Natural killer cell (primary cell): ENCODE measurements at regions not wholly inside any gene's neighbourhood (a gene's known extent, or its start where the extent isn't known, plus 50 kb on each side); places are given as distances from the start of the nearest gene placed in this dataset.

Source experiments
- ATAC-seq, 3 donors: fragments of 150-1000 bp in 2 of 3; fragments of 200-7000 bp in 1 of 3; cut with Tn5 transposase; 1 replicate in 1 of 3; 2 replicates in 2 of 3; pipeline ENCODE4 v1.10.0; 2021; ENCODE audit warnings: mild to moderate bottlenecking in 2 of 3, moderate library complexity in 2 of 3
- DNase-seq, 2 donors: peaks; one replicate each; pipeline versions ENCODE4 v3.0.0 to v3.0.0-alpha.2; 2013 to 2021; ENCODE audit warnings: mixed read lengths in 1 of 2
- H3K27ac ChIP-seq: one replicate; pipeline ENCODE4 v1.5.1; 2013; ENCODE audit warnings: mild to moderate bottlenecking, low read length
- H3K27me3 ChIP-seq: one replicate; pipeline ENCODE4 v1.6.1; 2013; ENCODE audit warnings: low read length; ENCODE audit not compliant: control insufficient read depth, insufficient read depth
- H3K36me3 ChIP-seq: one replicate; pipeline ENCODE4 v1.6.1; 2013; ENCODE audit warnings: low read length; ENCODE audit not compliant: control insufficient read depth, insufficient read depth
- H3K4me1 ChIP-seq: one replicate; pipeline ENCODE4 v1.6.1; 2013; ENCODE audit warnings: low read length; ENCODE audit not compliant: control insufficient read depth, insufficient read depth
- H3K4me3 ChIP-seq: one replicate; pipeline ENCODE4 v1.5.1; 2013; ENCODE audit warnings: low read length
- H3K9me3 ChIP-seq: one replicate; pipeline ENCODE4 v1.6.1; 2013; ENCODE audit warnings: low read length; ENCODE audit not compliant: control insufficient read depth, insufficient read depth
- H3K27ac Mint-ChIP-seq, 2 donors: one replicate each; pipeline ENCODE4 v1.8.0; 2022; ENCODE audit warnings: mild to moderate bottlenecking in 2 of 2, mixed read lengths in 2 of 2, moderate library complexity in 1 of 2
- H3K27me3 Mint-ChIP-seq, 2 donors: one replicate each; pipeline ENCODE4 v1.8.0; 2022; ENCODE audit warnings: low read depth in 2 of 2, mixed read lengths in 2 of 2
- H3K36me3 Mint-ChIP-seq: one replicate; pipeline ENCODE4 v1.8.0; 2022; ENCODE audit warnings: mixed read lengths
- H3K4me1 Mint-ChIP-seq, 2 donors: one replicate each; pipeline ENCODE4 v1.8.0; 2022; ENCODE audit warnings: mixed read lengths in 2 of 2
- H3K4me3 Mint-ChIP-seq: one replicate; pipeline ENCODE4 v1.8.0; 2022; ENCODE audit warnings: mild to moderate bottlenecking, moderate library complexity, mixed read lengths
- H3K9me3 Mint-ChIP-seq, 2 donors: one replicate each; pipeline ENCODE4 v1.8.0; 2022; ENCODE audit warnings: mixed read lengths in 2 of 2
- WGBS: methylation state at CpG from one replicate; pipeline ENCODE4 v1.1.7; 2013; ENCODE audit warnings: missing lambda C conversion rate; ENCODE audit not compliant: insufficient coverage; 5-methylcytosine and 5-hydroxymethylcytosine counted together
- intact Hi-C: fragments of 100-400 bp; cut with micrococcal nuclease; formaldehyde crosslinking; loops from one replicate; pipeline ENCODE4 v1.14.2; 2022
- TF ChIP-seq, protein P1 (sequence below): fragments of 200-600 bp; IDR thresholded peaks from one replicate; pipeline ENCODE4 v1.8.0; 2022; ENCODE audit warnings: antibody characterized with exemption

DNA sequence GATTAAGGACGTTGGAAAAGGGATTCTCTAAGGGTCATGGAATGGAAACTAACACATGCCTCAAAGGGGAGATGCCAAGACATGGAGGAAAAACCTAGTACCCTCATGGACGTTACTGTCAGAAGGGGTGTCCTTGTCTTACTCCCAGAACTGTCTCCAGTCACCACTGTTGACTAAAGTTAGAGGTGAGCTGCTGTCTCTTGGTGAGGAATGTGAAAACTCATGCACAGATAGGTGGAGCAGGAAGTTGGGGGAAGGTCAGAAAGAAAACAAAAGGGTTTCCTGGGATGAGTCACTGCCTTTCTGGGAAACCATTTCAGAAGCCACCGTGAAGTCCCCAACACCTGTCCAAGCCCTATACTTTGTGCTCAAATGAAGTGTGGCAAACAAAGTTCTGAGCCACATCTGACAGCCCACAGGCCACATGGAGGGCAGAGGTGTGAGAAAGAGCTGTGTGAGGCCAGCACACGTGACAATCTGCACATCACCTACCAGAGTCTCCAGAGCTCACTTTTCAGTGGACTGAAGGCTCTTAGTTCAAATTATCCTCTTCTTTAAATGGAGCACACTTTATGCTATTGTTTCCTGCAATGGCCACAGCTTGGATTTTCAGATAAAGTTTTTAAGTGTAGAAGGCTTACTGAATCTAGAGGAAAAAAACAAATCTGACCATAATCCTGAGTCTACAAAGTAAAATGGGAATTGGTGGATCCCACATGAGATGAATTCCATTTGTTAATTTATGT is 92.9 kb upstream of the EGLN3 start:
- peak; percentile 56 to 77 for DNase-seq
- Histone ChIP-seq H3K27ac (peak overlapping the region; percentile 24), H3K9me3 (no peaks in the 10 kb centered on the region), H3K36me3 (no peaks in the 10 kb centered on the region), H3K4me3 (no peak overlapping the region), H3K27me3 (no peaks in the 10 kb centered on the region), H3K4me1 (peaks cover 36% of the 10 kb centered on the region)
- peak; percentile 67 to 97 (median 85) for ATAC-seq
- intact Hi-C loops = no loop called here
- Mint-ChIP-seq H3K27me3 (peaks cover 6 to 11% of the 10 kb centered on the region in 2 donors), H3K27ac (no peak overlapping the region), H3K9me3 (no peaks in the 10 kb centered on the region), H3K4me3 (peak overlapping the region; percentile 63), H3K36me3 (no peaks in the 10 kb centered on the region), H3K4me1 (peaks cover 26 to 43% of the 10 kb centered on the region in 2 donors)
- TF ChIP-seq, protein P1, sequence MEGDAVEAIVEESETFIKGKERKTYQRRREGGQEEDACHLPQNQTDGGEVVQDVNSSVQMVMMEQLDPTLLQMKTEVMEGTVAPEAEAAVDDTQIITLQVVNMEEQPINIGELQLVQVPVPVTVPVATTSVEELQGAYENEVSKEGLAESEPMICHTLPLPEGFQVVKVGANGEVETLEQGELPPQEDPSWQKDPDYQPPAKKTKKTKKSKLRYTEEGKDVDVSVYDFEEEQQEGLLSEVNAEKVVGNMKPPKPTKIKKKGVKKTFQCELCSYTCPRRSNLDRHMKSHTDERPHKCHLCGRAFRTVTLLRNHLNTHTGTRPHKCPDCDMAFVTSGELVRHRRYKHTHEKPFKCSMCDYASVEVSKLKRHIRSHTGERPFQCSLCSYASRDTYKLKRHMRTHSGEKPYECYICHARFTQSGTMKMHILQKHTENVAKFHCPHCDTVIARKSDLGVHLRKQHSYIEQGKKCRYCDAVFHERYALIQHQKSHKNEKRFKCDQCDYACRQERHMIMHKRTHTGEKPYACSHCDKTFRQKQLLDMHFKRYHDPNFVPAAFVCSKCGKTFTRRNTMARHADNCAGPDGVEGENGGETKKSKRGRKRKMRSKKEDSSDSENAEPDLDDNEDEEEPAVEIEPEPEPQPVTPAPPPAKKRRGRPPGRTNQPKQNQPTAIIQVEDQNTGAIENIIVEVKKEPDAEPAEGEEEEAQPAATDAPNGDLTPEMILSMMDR = no peak
- 25% methylated on average over 4 of the region's 4 CpGs for WGBS

DNA sequence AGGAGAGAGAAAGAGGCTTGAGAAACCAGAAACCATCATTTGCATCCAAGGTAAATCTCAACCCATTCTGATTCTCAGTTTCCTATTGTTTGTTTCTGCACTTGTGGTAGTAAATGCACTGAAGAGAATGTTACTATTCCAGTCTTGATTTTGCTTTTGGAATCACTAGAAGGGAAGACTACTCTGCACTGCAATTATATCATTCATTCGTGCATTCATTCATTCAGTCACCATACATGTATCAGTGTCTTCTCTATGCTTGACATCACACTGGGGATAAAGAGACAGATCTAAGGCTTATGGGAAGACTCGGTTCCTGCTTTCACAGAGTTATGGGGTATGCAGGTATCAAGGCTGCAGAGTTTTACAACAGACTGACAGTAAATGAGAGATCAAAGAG is 90.3 kb upstream of the EGLN3 start:
- no peak for ATAC-seq
- Mint-ChIP-seq H3K27me3 (peaks cover 10 to 23% of the 10 kb centered on the region in 2 donors), H3K36me3 (no peaks in the 10 kb centered on the region), H3K27ac (no peak overlapping the region), H3K4me3 (no peak overlapping the region), H3K4me1 (peaks cover 20 to 46% of the 10 kb centered on the region in 2 donors), H3K9me3 (no peaks in the 10 kb centered on the region)
- Histone ChIP-seq H3K36me3 (no peaks in the 10 kb centered on the region), H3K27ac (no peak overlapping the region), H3K4me3 (no peak overlapping the region), H3K27me3 (no peaks in the 10 kb centered on the region), H3K9me3 (no peaks in the 10 kb centered on the region), H3K4me1 (peaks cover 23% of the 10 kb centered on the region)
- TF ChIP-seq, protein P1 = no peak
- intact Hi-C loops = no loop called here
- 93% methylated on average over 1 of the region's 2 CpGs for WGBS
- DNase-seq = no peak

DNA sequence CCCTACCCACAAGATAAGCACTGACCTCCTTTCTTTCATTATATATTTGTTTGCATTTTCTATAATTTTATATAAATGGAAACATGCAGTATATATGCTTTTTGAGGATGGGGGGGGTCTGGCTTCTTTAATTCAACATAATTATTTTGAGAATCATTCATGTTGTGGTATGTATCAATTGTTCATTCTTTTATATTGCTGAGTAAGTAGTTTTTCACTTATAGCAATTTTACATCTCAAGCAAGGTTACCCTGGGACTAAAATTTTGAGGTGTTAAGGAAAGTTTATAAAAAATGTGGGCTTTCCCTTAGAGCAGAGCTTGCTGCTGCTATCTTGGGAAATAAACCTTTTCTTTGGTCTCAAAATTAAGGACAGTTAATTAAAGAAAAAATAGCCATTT is 89.9 kb upstream of the EGLN3 start:
- no peak overlapping the region for H3K27ac Mint-ChIP-seq
- Histone ChIP-seq H3K27ac (no peak overlapping the region), H3K9me3 (no peaks in the 10 kb centered on the region), H3K27me3 (no peaks in the 10 kb centered on the region), H3K36me3 (no peaks in the 10 kb centered on the region), H3K4me1 (peaks cover 21% of the 10 kb centered on the region), H3K4me3 (no peak overlapping the region)
- TF ChIP-seq, protein P1 = no peak
- intact Hi-C loops = no loop called here
- DNase-seq (no peak), ATAC-seq (no peak)
- H3K9me3 Mint-ChIP-seq = no peaks in the 10 kb centered on the region
- H3K4me1 Mint-ChIP-seq = peaks cover 20 to 46% of the 10 kb centered on the region in 2 donors
- no peak overlapping the region for H3K4me3 Mint-ChIP-seq
- H3K36me3 Mint-ChIP-seq = no peaks in the 10 kb centered on the region
- H3K27me3 Mint-ChIP-seq = peaks cover 10 to 23% of the 10 kb centered on the region in 2 donors
